GM21447 (cell line): ENCODE measurements at regions not wholly inside any gene's neighbourhood (a gene's known extent, or its start where the extent isn't known, plus 50 kb on each side); places are given as distances from the start of the nearest gene placed in this dataset.
"Not testable (repeated sequence)": the region's sequence is repeated elsewhere in the genome, so short reads cannot be mapped to it uniquely, and the experiment has no call there.

Experiments used
- ATAC-seq: cut with Tn5 transposase; IDR thresholded peaks from one replicate; pipeline ENCODE4 v1.9.1; 2021; ENCODE audit not compliant: unreplicated experiment

DNA sequence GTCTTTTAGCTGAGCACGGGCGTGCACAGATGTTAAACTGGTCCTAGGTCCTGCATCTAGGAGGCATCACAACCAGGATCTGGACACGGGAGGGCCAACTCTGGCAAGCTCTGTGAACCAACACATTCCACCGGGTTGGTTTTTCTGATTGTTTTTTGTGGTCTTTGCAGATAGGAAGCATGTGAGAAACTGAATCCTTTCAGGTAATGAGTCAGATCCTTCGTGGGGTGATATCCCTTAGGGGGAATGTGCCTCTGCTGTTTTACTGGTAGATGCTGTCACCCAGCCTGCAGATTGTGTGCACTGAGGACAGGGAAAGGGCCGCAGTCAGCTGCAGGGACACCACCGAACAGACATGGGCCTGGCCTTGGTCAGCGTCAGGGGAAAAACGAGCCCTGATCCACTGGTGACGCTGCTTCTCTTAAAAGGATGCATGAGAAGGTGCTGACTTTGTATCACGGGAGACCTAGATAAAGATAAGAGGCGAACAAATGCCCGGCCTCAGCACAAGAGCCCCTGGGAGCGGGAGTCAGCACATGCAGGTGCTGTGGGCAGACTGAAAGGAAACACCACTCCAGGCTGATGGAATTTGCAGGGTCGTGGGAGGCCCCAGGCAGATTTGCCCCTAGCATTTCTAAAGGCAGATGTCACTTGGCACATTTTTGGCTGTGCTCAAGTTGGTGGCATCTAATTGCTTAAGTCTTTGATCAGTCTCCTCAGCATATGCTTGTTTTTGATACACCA is 51.1 kb downstream of the DOP1B start:
- no peak for ATAC-seq

DNA sequence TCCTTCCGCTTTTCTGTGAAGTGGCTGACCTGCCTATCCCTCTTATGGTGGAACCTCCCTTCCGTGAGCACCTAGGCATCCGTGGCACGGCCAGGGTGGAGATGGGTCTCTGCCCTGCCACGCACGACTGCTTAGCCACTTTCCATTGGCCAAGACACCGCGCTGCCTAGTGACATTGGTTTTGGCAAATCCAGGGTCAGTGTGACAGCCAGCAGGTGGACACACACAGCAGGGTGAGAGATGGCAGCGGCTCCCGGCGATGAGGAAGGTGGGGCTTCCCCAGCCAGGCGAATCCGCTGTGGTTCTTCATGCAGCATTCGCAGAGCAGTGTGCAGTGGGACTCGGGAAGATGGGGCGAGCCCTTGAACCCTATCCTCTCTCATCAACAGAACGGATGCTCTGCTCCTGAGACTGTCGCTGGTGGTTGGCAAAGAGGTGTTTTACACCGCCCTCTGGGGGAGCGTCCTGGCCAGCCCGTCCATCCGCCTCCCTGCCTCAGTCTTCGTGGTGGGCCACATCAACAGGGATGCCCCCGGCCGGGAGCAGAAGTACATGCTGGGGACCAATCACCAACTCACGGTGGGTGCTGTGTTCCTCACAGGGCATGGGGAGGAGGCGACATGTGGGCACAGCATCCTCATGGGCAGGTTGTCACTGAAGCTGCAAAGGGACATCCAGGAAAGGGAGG is 51.8 kb downstream of the DOP1B start:
- no peak for ATAC-seq

DNA sequence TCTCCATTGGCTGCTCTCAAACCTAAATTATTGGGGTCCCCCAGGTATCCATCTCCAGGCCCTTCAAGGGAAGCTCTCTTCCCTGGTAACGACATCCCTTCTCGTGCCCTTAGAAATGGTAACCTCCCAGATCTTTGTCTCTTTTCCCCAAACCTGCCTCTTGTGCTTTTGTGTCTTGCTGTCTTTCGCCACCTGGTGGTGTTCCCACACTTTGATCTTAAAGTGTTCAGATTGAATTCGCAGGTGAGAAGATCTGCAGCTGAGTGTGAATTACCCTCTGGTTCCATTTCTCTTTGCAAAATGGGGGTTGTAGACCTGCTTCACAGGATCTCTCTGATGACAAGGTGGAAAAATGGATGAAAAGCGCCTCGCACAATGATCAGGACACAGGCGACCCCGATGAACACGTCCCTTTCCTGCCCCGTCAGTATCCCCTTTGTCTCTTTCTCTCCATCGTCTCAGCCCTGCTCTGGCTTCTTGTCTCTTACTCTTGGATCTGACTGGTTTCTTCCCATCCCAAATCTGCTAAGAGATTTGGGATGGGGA is 53.1 kb downstream of the DOP1B start:
- ATAC-seq, result no peak

DNA sequence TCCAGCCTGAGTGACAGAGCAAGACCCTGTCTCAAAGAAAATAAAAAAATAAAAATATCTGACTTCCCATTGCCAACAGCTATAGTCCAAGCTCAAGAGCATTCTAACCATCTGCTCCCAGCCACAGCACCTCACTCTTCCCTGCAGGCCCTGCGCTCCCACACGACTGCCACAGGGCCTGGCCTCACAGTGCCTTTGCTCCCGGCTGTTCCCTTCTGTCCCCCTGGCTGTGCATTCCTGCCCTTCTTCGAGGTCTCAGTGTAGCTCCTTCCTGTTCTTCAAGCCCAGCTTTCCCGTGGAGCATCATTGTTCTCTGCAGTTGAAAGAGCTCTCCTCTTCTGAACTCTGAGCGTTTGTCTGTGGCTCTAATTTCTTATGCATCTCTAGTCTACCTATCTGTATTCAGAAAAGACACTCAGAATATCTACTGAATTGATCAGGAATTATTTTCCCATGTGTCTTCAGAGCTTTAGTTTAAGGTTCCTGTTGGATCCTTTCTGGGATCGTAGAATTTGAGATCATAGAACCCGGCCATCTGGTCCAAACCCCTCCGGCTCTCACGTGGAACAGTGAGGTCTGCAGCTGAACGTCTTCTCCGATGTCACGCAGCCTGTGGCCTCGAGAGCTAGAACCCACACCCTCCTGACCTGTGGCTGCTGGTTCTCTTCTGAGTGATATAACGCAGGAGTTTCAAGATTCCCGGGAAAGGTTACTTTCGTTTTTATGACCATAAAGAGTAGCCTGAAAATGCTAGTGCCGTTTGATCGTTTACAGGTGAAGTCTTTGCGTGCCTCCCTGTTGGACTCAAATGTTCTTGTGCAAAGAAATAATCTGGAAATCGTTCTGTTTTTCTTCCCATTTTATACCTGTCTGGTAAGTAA is 54.4 kb downstream of the DOP1B start:
- ATAC-seq, result no peak

DNA sequence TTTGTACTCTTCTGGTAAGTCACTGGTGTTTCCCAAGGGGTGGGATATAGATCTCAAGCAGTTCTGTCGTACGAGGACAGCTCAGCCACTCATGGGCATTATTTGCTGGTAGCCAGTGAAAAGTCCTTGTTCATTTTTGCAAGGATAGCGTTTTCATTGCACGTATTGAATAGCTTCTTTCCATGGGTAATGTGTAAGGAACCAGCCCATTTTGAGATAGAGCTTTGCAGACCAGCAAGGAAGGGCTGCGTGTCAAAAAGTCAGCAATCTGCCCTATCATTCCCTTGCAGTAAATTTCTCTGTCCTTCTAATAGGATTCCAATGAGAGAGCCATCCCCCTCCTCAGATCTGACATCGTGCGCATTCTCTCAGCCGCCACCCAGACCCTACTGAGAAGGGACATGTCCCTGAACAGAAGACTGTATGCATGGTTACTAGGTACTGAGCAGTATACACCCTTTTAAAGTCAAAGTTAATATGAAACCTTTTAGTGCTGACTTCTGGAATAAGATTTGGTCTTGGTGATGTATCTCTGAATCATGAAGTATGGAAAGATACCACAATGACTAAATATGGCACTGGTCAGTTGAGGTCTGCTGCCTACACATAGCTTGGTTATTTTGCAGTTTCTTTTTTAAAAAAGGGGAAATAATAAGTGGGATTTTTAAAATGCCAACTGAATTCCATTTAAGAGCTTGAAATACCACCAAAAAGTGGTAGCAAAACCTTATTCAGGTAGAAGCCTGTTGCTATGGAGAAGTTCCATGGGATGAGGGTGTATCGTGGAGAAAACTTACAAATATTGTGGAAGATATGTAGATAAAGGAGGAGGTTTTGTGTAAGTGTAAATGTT is 55.3 kb downstream of the DOP1B start:
- no peak for ATAC-seq

DNA sequence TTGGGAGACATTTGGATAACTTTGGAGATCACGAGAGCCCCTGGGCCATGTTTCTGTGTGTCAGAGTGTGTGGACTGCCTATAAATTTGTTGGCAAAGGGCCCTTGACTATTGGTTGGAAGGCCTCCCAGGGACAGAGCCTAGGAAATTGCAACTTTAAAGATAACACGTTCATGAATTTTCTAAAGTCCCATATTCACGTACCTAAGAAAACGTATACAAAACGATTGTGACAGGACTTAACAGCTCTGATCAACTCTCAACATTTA is 55.8 kb downstream of the DOP1B start:
- ATAC-seq, result no peak

DNA sequence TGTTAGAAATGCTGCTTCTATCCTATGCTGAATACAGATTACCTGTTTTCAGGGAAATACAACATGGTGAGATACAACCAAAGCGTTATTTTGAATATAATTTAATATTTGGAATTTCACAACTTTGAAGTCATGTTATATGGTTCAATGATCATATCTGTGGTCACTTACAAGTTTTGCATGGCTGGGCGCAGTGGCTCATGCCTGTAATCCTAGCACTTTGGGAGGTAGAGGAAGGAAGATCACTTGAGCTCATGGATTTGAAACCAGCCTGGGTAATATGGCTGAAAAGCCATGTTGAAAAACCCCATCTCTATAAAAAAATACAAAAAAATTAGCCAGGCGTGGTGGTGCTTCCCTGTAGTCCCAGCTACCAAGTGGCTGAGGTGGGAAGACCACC is 57.9 kb downstream of the DOP1B start:
- no peak for ATAC-seq

DNA sequence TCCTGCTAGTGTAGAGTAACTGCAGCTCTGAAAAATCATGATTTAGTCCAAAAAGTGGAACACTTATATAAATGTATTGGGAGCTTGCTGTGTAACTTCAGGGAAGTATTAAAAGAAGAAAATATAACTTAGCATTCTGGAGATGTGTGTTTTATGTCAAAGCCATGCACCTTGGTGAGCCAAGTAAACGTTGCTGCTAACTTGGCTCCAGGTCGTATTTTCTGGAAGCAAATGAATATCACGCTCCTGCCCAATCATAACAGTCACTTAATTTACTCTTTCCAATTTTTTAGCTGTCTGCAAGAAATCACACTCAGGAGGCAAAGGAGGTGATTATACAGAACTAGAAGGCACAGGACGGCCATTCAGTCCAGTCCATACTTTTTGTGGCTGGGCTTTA is 61.1 kb downstream of the DOP1B start:
- no peak for ATAC-seq

DNA sequence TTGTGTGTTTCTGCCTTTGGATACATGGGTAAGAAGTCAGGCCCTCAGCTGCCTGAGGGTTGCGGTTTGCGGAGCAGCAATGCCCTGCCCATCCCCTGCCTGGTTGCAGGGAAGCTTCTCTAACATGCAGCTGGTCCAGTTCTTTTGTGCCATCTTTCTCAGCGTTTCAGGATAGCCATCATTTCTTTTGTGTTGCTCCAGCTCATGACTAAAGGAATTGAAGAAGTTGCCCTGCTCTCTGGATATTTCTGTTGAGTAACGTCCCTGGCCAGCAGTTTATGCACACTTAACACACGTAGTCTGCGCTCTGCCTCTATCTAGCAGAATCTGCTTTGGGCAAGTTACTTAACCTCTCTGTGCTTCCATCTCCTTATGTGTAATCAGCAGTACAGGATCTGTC is 62.1 kb downstream of the DOP1B start:
- no peak for ATAC-seq

DNA sequence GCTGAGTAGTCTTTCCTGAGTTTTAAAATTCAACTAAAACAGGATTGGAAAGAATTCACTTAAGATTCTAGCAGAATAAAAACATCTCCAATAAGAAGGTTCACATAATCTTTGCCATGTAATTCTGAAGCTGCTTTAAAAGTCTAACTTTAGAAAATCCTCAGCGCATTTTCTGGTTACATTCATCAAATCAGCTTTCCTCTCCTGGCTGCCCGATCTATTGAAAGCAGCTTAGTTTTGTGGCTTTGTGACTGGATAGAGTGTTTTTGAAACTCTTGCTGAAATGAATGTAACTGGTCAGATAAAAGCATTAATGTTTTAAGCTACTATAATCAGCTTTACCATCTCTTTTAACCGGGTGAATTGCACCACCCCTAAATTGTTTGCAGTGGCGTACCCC is 66.8 kb downstream of the DOP1B start:
- no peak for ATAC-seq

DNA sequence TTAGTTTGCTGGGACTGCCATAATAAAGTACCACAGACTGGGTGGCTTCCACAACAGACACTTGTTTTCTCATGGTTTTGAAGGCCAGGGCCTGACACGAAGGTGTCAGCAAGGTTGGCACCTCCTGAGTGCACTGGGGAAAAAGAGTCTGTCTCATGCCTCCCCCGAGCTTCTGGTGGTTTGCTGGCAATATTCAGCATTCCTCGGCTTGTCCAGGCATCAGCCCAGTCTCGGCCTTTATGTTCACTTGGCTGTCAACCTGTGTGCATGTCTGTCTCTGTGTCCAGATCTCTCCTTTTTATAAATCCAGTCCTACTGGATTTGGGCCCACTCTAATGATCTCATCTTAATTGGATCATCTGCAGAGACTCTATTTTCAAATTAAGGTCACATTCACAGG is 72.6 kb downstream of the DOP1B start:
- ATAC-seq, result no peak

DNA sequence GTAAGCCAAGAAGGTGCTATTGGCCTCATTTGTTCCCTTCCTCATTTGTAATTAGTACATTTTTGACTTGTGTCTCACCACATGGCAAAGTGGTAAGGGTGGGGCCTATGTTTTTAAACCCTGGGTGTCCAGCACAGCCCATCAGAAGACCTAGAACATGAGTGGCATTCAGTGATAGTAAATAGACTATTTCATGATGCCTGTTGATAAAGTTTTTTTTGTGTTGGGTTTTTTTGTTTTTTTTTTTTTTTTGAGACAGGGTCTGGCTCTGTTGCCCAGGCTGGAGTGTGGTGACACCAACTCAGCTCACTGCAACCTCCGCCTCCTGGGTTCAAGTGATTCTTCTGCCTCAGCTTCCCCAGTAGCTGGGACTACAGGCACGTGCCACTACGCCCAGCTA is 74.8 kb downstream of the DOP1B start:
- ATAC-seq, result not testable (repeated sequence)

DNA sequence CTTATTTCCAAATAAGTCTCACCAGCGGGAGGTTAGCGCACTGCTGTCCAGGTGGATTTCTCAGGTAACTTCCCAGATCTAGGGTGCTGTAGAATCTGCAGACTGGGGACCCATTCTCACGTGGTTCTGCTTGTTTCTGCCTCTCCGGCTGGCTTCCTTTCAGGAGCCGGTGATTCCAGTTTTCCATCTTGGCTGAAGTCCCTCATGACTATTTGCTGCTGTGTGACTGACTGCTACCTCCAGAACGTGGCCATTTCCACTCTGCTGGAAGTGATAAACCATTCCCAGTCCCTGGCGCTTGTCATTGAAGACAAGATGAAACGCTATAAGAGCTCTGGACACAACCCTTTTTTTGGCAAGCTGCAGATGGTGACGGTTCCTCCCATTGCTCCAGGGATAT is 76.0 kb downstream of the DOP1B start:
- no peak for ATAC-seq

DNA sequence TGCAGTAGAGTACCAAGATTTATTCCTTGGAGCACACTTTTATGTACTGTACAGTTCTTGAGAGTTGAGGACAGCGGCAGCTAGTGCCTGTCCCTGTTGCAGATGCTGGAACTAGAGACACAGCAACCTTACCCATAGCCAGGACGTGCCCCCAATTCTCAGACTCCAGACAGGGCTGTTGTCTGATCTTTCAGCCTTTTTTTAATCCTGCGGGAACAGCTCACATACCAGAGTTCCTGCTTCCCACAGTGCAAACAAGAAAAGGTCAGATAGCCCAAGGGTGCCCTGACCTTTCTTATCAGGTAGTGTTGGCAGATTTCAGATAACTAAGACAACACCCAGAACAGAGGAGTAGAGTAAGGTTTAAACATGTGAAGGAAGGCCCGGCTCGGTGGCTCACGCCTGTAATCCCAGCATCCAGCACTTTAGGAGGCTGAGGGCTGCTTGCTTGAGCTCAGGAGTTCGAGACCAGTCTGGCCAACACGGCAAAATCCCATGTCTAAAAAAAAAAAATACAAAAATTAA is 78.5 kb downstream of the DOP1B start:
- ATAC-seq, result no peak

DNA sequence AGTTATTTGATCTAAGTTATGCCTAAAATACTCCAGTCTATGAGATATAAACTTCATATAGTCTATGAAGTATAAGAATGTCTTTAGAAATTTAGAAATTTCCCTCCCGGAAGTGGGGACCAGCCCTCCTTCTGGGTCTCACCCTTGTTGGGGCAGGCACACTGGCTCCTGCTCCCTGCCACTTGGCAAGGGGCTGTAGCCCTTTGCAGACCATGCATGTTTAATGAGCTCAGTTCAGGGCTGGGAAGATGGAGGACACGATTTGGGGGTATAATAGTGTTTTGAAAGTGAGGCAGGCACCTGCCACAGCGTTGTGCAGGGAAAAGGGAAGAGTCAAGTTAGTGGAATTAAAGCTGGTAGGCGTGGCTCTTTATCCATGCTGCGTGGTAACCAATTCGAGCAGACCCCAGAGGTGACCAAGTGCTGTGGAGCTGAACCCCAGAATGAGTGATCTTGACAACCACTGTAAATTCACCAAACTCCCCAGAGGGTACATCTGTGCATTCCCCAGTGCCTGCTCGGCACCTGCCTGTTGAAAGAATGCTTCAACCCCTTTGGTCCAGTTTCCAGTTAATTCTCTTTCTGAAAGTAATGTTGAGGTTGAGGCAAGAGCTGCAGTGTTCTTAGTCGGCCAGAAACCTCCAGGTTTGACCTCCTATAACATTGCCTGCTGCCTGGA is 79.6 kb downstream of the DOP1B start:
- ATAC-seq, result no peak

DNA sequence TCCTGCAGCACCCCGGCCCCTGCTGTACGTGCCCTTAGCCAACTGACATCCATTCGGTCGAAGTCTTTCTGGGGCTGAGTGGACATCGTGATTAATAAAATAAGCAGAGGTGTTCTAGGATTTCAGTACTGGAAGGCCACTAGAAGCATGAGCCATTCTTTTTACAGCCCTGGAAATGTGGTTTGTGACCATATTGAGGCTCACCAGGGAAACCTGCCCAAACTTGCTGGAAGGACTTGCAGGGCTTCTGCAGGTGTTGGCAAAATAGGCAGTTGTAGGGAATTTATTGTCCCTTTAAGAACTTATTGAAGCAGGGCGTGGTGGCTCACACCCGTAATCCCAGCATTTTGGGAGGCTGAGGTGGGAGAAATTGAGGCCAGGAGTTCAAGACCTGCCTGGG is 80.8 kb downstream of the DOP1B start:
- ATAC-seq, result no peak

DNA sequence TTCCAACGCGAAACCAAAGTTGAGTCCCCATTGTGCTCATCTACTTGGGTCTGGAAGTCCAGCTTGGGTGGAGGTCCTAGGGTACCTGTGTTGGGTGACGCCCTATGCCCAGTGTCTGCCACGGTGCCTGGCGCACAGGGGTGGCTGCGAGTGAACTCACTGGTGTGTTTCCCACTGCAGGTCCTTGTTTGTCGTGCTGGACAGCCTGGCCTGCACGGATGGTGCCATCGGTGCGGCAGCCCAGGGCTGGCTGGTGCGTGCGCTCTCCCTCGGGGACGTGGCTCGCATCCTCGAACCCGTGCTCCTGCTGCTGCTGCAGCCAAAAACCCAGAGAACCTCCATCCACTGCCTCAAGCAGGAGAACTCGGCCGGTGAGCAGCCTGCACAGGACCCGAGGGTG is 80.4 kb upstream of the MORC3 start:
- ATAC-seq, result no peak

DNA sequence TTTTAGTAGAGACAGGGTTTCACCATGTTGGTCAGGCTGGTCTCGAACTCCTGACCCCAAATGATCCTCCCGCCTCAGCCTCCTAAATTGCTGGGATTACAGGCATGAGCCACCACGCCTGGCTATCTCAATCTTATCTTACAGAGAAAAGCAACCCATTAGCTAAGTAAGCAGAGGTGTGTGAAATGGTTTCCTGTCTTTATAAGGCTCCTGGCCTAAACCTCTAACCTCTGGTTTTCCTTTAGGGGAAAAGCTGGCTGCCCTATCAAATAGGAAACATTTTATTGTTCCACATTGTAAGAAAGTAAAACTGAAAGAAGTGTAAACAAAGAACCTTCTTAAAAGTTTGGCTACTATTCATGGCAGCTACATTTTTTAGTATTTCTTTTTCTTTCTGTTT is 78.3 kb upstream of the MORC3 start:
- ATAC-seq, result no peak

DNA sequence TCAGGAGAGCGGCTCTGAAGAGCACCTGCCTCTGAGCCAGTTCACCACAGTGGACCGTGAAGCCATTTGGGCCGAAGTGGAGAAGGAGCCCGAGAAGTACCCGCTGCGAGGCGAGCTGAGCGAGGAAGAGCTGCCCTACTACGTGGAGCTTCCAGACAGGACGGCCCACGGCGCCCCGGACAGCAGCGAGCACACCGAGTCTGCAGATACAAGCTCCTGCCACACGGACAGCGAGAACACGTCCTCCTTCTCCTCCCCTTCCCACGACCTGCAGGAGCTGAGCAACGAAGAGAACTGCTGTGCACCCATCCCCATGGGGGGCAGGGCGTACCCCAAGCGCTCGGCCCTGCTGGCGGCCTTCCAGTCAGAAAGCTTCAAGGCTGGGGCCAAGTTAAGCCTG is 74.9 kb upstream of the MORC3 start:
- ATAC-seq, result no peak

DNA sequence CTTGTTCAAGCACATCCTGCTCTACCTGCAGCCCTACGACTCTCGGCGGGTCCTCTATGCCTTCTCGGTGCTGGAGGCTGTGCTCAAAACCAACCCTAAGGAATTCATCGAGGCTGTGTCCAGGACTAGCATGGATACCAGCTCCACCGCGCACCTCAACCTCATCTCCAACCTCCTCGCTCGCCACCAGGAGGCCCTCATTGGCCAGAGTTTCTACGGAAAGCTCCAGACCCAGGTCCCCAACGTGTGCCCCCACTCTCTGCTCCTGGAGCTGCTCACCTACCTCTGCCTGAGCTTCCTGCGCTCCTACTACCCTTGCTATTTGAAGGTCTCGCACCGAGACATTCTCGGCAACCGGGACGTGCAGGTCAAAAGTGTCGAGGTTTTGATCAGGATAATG is 74.3 kb upstream of the MORC3 start:
- ATAC-seq, result no peak
